CD4-positive, alpha-beta T cell treated with Interleukin-15 for 4 hours (primary cell): ENCODE measurements at regions not wholly inside any gene's neighbourhood (a gene's known extent, or its start where the extent isn't known, plus 50 kb on each side); places are given as distances from the start of the nearest gene placed in this dataset.
"Not testable (repeated sequence)": the region's sequence is repeated elsewhere in the genome, so short reads cannot be mapped to it uniquely, and the experiment has no call there.

Experiments
- DNase-seq: peaks from one replicate; pipeline ENCODE4 v3.0.0-alpha.2; 2020; ENCODE audit warnings: low spot score

DNA sequence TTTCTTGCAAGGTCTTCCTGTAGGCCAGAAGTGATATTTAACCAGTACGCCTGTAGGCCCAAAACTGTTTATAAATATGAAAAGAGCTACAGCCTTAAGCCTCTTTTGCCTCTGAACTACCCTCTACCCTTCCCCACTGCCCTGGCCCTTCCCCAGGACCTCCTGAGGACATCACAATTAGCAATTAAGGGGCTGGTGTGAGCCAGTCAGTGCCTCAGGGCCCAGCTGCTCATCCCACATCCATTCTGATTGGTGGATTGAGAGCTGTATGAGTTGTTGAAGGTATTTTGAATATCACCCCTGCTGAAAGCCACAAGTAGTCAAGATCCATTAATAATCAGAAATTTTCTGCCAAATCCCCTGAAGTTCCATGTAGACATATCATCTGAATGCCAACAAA lies 126.3 kb upstream of the TACR1 start:
- DNase-seq: no peak

DNA sequence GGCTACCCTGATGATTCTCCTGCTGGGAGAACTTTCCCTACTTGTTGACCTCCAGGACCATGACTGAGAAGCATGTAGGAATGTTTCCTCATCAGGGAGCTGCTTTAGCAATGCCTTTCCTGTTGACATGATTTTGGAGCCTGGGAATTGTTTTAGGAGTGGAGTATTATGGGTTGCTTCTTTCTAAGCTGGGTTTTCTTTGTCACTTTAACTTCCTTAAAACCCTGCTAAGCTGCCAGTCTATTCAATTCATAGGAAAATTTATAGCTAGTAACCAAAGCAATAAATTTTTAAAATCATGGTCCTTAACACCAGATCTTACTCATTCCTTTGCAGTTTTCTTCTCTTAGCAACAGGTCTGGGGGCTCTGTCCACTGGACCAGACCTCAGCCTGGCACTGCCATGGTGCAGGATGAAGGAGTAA lies 125.6 kb upstream of the TACR1 start:
- no peak for DNase-seq

DNA sequence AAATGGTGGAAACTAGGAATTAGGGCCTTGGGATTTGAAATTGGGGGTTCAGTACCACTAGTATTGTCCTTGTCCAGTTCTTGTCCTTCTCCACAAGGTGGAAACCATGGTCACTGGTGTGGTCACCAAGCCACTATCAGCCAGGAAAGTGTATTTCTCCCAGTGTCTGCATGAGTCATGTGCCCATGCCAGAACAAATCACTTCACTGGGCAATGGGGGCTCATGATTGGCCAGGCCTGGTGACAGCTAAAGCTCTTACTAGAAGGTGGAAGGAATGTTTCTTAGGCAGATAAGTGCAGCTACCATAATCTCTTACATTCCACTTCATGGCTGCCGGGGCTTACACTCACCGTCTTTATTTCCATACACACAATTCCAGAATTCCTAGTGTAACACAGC lies 124.8 kb upstream of the TACR1 start:
- no peak for DNase-seq

DNA sequence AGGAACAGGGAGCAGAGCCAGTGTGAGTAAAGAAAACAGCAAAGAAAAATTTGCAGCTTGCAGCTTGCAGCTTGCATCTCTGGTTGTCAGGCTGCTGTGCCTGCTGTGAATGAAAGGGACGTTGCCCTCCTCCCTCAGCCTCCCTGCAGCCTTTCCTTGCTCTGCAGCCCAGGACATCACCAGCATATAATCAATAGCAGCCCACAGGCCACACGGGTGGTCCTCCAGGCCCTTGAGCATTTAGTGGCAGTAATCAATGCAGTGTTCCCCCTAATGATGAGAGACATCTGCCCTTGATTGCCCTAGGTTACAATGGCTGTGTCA lies 122.2 kb upstream of the TACR1 start:
- no peak for DNase-seq

- DNase-seq: no peak
These were observed 121.7 kb upstream of the TACR1 start for GRCh38 chr2:75320898-75321598.

DNA sequence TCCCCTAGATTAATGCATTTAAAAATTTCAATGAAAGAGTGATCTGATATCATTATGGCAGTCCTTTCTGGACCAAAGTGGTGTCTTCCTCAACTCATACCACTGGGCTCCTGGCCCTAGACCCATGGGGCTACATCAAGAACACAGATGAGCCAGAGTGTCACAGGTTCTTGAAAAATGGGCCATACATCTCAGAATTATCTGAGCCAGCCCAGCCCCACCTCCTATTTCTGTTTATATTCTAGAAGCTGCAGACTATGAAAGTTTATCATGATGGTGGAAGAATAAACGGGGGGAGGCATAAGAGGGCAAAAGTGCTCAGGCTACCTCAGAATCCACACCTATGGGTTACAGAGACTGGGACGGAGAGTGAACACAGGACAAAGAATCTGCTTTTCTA lies 120.6 kb upstream of the TACR1 start:
- no peak for DNase-seq

DNA sequence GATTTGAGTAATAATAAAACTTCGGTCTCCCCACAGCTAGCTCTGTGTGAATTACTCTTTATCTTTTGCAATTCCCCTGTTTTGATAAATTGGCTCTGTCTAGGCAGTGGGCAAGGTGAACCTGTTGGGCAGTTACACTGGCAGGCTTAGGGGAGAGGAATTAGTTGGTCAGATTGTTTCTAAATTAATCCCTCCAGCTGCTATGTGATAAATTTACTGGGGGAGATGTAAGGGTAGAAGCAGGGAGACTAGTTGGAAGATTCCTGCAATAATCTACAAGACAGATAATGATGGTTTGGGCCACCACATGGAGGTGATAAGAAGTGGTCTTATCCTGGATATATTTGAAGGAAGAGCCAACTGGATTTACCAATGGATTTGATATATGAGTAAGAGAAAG lies 118.5 kb upstream of the TACR1 start:
- DNase-seq: no peak

GRCh38 chr2:75317316-75317715 lies 118.0 kb upstream of the TACR1 start:
- no peak for DNase-seq

- DNase-seq: no peak
These were observed 116.1 kb upstream of the TACR1 start for GRCh38 chr2:75315436-75315835.

DNA sequence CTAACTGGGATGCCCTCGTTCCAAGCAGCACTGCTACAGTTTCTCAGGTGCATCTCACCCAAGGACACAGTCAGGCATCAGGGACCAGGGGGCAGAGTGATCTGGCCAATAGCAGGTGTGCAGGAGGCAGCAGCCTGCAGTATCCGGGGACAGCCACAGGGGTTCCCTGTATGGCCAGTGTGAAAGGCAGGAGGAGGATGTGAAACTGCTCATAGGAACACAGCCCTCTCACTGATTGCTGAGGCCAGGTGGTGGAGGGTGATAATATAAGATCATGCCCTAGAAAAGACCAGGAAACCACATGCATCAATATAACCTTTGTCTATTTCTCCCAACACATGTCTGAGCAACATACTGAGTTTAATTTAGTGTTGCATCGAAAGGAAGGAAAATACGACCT lies 112.7 kb upstream of the TACR1 start:
- DNase-seq: no peak

DNA sequence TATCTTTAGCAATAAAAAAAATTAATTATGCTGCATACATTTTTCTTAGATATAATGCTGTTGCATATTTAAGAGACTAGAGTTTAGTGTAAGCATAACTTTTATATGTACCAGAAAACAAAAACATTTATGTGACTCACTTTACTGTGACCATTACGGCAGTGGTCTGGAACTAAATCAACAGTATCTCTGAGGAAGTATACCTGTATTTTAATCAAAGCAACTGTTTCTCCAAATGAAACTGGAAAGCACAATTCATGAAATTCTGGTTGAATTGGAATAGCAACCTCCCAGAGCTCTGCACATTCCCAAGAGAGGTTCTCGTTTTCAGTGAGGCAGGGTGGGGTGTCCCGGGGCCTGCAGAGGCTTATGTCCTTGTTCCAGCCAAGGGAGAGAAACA lies 112.2 kb upstream of the TACR1 start:
- DNase-seq: no peak

DNA sequence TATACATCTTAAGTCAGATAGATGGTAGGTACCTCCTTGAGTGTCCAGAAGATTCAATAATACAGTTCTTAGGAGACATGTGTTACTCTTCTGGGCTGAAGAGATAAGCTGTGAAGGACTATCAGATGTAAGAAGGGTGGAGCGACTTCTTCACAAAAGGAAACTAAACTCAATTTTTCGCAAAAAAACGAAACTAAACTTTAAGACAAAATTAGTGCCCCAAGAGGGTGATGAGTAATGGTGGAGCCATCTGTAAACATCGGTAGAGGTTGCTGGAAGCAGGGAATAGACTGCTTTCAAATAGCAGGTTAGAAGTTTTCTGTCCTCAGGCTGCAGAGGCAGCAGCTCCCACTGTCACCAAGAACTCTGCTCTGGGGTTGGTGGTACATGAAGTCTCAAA lies 111.6 kb upstream of the TACR1 start:
- no peak for DNase-seq

DNA sequence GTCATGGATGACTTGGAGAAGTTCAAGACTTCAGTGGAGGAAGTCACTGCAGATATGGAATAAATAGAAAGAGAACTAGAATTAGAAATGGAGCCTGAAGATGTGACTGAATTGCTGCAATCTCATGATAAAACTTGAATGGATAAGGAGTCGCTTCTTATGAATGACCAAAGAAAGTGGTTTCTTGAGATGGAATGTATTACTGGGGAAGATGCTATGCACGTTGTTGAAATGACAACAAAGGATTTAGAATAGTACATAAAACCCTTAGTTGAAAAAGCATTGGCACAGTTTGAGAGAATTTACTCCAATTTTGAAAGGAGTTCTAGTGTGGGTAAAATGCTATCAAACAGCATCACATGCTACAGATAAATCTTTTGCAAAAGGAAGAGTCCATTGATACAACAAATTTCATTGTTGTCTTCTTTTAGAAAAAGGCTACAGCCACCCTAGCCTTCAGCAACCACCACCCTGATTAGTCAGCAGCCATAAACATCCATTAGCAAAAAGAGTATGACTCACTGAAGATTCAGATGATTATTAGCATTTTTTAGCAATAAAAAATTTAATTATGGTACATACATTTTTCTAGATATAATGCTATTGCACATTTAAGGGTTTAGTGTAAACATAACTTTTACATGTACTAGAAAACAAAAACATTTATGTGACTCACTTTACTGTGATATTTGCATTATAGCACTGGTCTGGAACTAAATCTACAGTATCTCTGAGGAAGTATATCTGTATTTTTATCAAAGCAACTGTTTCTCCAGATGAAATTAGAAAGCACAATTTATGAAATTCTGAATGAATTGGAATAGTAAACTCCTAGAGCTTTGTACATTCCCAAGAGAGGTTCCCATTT lies 110.5 kb upstream of the TACR1 start:
- DNase-seq: no peak

DNA sequence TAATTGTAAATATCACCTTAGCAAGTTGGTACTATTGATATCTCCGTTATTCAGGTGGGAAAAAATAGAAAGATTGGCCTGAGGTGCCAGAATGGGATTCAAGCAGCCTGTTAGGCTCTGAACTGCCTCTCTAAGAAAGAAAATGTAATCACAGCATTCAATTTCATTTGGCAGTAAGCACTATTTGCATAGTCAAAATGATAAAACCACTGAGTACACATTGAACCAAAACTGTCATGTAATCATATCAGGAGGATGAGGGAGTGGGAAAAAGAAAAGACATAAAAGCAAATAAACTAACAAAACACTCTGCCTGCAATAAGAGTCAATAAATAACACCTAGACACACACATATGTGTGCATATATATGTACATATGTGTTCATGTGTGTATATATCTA lies 103.9 kb upstream of the TACR1 start:
- DNase-seq: no peak

- no peak for DNase-seq
These were observed 95.0 kb upstream of the TACR1 start for GRCh38 chr2:75294362-75294761.

DNA sequence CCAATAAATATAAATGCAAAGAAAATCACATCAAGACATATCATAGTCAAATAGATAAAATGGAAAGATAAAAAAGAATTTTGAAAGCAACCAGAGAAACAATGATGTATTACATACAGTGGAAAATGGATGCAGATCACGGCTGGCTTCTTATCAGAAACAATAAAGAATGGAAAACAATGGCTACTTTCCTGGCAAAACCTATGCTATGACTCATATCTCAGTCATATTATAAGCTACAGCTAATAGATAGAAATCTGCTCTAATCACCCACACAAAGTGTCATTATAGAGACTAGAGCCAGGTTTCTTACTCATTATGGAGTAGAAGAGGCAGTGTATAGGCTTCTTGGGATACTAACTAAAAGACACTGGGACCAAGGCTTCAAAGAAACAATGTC lies 93.5 kb upstream of the TACR1 start:
- DNase-seq: no peak

DNA sequence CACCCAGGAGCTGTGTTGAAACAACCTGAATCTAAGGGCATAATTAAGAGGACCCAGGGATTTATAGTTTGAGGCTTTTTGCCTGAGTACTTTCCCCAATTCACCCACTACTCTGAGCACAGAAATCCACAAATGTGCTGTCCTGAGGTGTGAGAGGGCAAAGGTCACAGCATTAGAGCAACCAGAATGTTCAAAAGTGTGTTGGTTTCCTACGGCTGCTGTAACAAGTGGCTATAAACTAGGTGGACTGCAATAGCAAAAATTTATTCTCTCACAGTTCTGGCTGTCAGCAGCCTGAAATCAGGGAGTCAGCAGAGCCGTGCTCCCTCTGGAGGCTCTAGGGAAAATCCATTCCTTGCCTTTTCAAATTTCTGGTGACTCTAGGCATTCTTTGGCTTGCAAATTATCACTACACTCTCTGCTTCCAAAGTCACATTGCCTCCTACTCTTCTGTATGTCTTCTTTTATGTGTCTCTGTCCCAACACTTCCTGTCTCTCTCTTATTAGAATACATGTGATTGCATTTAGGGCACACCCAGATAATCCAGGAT lies 91.4 kb upstream of the TACR1 start:
- DNase-seq: no peak

GRCh38 chr2:75289771-75290170 lies 90.5 kb upstream of the TACR1 start:
- DNase-seq: no peak

GRCh38 chr2:75289178-75289577 lies 89.9 kb upstream of the TACR1 start:
- DNase-seq: not testable (repeated sequence)

- no peak for DNase-seq
These were observed 89.4 kb upstream of the TACR1 start for GRCh38 chr2:75288760-75289159.

GRCh38 chr2:75287624-75288316 lies 88.5 kb upstream of the TACR1 start:
- DNase-seq: no peak

- no peak for DNase-seq
These were observed 85.0 kb upstream of the TACR1 start for GRCh38 chr2:75284345-75284744.

DNA sequence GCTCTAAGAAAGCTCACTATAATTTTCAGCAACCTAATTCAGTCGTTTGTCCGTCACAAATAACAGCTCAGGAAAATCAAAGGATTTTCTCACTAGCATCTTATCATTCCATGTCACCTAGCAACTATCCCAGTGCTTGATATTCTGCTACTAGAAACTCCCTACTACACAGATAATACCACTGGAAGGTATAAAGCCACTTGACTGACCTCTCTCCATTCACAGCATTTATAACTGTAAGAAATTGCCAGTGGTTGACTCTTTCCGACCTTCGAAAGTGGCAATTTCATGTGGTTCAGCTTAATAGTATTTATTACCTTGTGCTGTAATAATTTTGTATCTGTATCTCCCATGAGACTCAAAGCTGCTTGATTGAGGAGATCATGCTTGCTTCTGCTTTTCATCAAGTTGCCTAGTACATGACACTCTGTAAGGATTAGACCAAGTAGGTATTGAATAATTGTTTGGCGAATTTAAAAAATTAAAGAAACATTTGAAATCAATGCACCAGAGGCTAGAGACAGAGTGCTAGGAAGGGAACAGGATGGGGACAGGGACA lies 79.6 kb upstream of the TACR1 start:
- DNase-seq: no peak
